HG03280 (cell line): ENCODE measurements at regions not wholly inside any gene's neighbourhood (a gene's known extent, or its start where the extent isn't known, plus 50 kb on each side); places are given as distances from the start of the nearest gene placed in this dataset.
A peak's percentile ranks its signal among the peaks of the same experiment; 100 is the strongest.
"Not testable (repeated sequence)": the region's sequence is repeated elsewhere in the genome, so short reads cannot be mapped to it uniquely, and the experiment has no call there.

Experiments used
- ATAC-seq: cut with Tn5 transposase; IDR thresholded peaks from one replicate; pipeline ENCODE4 v1.9.1; 2021; ENCODE audit warnings: mild to moderate bottlenecking, moderate library complexity; ENCODE audit not compliant: unreplicated experiment

- not testable (repeated sequence) for ATAC-seq
Observed at GRCh38 chr14:106398931-106399331, 872.5 kb downstream of the TMEM121 start.

GRCh38 chr14:106401316-106401715, 874.9 kb downstream of the TMEM121 start:
- ATAC-seq, result not testable (repeated sequence)

GRCh38 chr14:106410229-106410628, 883.8 kb downstream of the TMEM121 start:
- ATAC-seq, result not testable (repeated sequence)

GRCh38 chr14:106414464-106414863, 888.1 kb downstream of the TMEM121 start:
- no peak for ATAC-seq

- ATAC-seq, result peak; percentile 94
Observed at GRCh38 chr14:106417224-106418049, 891.1 kb downstream of the TMEM121 start.

GRCh38 chr14:106419376-106419965, 893.1 kb downstream of the TMEM121 start:
- no peak for ATAC-seq

GRCh38 chr14:106421431-106422033, 895.1 kb downstream of the TMEM121 start:
- not testable (repeated sequence) for ATAC-seq

GRCh38 chr14:106422066-106422465, 895.7 kb downstream of the TMEM121 start:
- ATAC-seq, result no peak

GRCh38 chr14:106425150-106425549, 898.8 kb downstream of the TMEM121 start:
- not testable (repeated sequence) for ATAC-seq

- no peak for ATAC-seq
Observed at GRCh38 chr14:106436310-106436905, 910.0 kb downstream of the TMEM121 start.

GRCh38 chr14:106442857-106443256, 916.5 kb downstream of the TMEM121 start:
- no peak for ATAC-seq

GRCh38 chr14:106455026-106455425, 928.6 kb downstream of the TMEM121 start:
- ATAC-seq, result no peak

- ATAC-seq, result no peak
Observed at GRCh38 chr14:106459971-106460730, 933.8 kb downstream of the TMEM121 start.

GRCh38 chr14:106460916-106461315, 934.5 kb downstream of the TMEM121 start:
- ATAC-seq, result no peak

GRCh38 chr14:106466483-106466882, 940.1 kb downstream of the TMEM121 start:
- ATAC-seq, result not testable (repeated sequence)

- ATAC-seq, result not testable (repeated sequence)
Observed at GRCh38 chr14:106468869-106469268, 942.5 kb downstream of the TMEM121 start.

- not testable (repeated sequence) for ATAC-seq
Observed at GRCh38 chr14:106470028-106470427, 943.6 kb downstream of the TMEM121 start.

GRCh38 chr14:106474261-106475028, 948.1 kb downstream of the TMEM121 start:
- ATAC-seq, result not testable (repeated sequence)

- ATAC-seq, result not testable (repeated sequence)
Observed at GRCh38 chr14:106475214-106475613, 948.8 kb downstream of the TMEM121 start.

- ATAC-seq, result not testable (repeated sequence)
Observed at GRCh38 chr14:106477600-106477999, 951.2 kb downstream of the TMEM121 start.
